OCI-LY7 (cell line): ENCODE measurements at regions not wholly inside any gene's neighbourhood (a gene's known extent, or its start where the extent isn't known, plus 50 kb on each side); places are given as distances from the start of the nearest gene placed in this dataset.

ENCODE experiments used
- CTCF ChIP-seq: fragments of 200-600 bp; sonication (generic); conservative IDR thresholded peaks from 2 replicates; pipeline ENCODE4 v1.5.1; 2014; ENCODE audit warnings: mild to moderate bottlenecking, antibody characterized with exemption, low read length, moderate library complexity, mixed read lengths
- EZH2phosphoT487 ChIP-seq: fragments of 200-600 bp; sonication (generic); IDR thresholded peaks from 2 replicates; pipeline ENCODE4 v1.6.1; 2018; ENCODE audit warnings: low read depth, borderline replicate concordance, mild to moderate bottlenecking, mixed run types, antibody characterized with exemption, low read length, moderate library complexity, mixed read lengths

- TF ChIP-seq CTCF: no peak
- TF ChIP-seq EZH2phosphoT487: no peak
Measured at GRCh38 chr4:12894062-12894461, 590.1 kb downstream of the RAB28 start.
